Stomach (tissue), 8 donors: ENCODE measurements at regions not wholly inside any gene's neighbourhood (a gene's known extent, or its start where the extent isn't known, plus 50 kb on each side); places are given as distances from the start of the nearest gene placed in this dataset.

Experiments used
- DNase-seq, 2 donors: peaks; one replicate each; pipeline versions ENCODE4 v3.0.0 to v3.0.0-alpha.2; 2013 to 2019
- H3K27ac ChIP-seq, 5 donors: fragments of 200-600 bp in 4 of 5; sonication (generic) in 4 of 5; one replicate each; pipeline ENCODE4 v1.5.1; 2013 to 2019; ENCODE audit warnings: mild to moderate bottlenecking in 1 of 5, moderate library complexity in 1 of 5
- H3K27me3 ChIP-seq, 3 donors: fragments of 200-600 bp; sonication (generic); one replicate each; pipeline ENCODE4 v1.5.1; 2017 to 2019; ENCODE audit warnings: mixed run types in 1 of 3
- H3K36me3 ChIP-seq, 4 donors: fragments of 200-600 bp; sonication (generic); 1 replicate in 3 of 4; 2 replicates in 1 of 4; pipeline ENCODE4 v1.5.1; 2016 to 2019
- H3K4me1 ChIP-seq, 4 donors: fragments of 200-600 bp; sonication (generic); one replicate each; pipeline ENCODE4 v1.5.1; 2016 to 2019
- H3K4me3 ChIP-seq, 4 donors: fragments of 200-600 bp; sonication (generic) in 3 of 4; one replicate each; pipeline ENCODE4 v1.5.1; 2016 to 2019; ENCODE audit warnings: mild to moderate bottlenecking in 1 of 4
- H3K9me3 ChIP-seq, 4 donors: fragments of 200-600 bp; sonication (generic); one replicate each; pipeline ENCODE4 v1.5.1; 2016 to 2019
- EP300 ChIP-seq: sonication (generic); formaldehyde crosslinking; IDR thresholded peaks from one replicate; pipeline ENCODE4 v1.6.1; 2017; ENCODE audit warnings: antibody characterized with exemption
- POLR2A ChIP-seq, 4 donors: fragments of 450-650 bp; IDR thresholded peaks; one replicate each; pipeline ENCODE4 v1.6.1; 2016; ENCODE audit warnings: antibody characterized with exemption in 4 of 4, control low read depth in 2 of 4, mild to moderate bottlenecking in 1 of 4, moderate library complexity in 1 of 4
- POLR2AphosphoS5 ChIP-seq, 3 donors: sonication (generic); formaldehyde crosslinking; IDR thresholded peaks; one replicate each; pipeline ENCODE4 v1.6.1; 2016; ENCODE audit warnings: antibody characterized with exemption in 3 of 3
- WGBS, 5 donors: extraction: QIAGEN DNeasy Blood & Tissue Kit in 3 of 5; methylation state at CpG; one replicate each; pipeline versions ENCODE4 v1.1.5 to v1.1.7; 2013 to 2018; 5-methylcytosine and 5-hydroxymethylcytosine counted together
- intact Hi-C: fragments of 100-400 bp; cut with DNase I; formaldehyde crosslinking; loops from one replicate; pipeline ENCODE4 v1.15.1; 2023; ENCODE audit warnings: low total_unique reads
- TF ChIP-seq, protein P1 (sequence below), 7 experiments: fragments of 450-650 bp in 4 of 7; fragments of 200-600 bp in 3 of 7; sonication (generic) in 3 of 7; IDR thresholded peaks; one replicate each; pipeline ENCODE4 v1.5.1; 2016 to 2019; ENCODE audit warnings: antibody characterized with exemption in 7 of 7, control low read depth in 2 of 7, mild to moderate bottlenecking in 1 of 7
- donor health status: healthy with polysubstance abuse.
- donor health status: Bipolar disorder and iron deficiency.
- donor health status: healthy.

GRCh38 chr2:20928617-20929016 is 105.7 kb upstream of the LDAH start:
- no peak for TF ChIP-seq POLR2AphosphoS5 (IDR thresholded peaks at IDR 0.05)
- TF ChIP-seq, protein P1, sequence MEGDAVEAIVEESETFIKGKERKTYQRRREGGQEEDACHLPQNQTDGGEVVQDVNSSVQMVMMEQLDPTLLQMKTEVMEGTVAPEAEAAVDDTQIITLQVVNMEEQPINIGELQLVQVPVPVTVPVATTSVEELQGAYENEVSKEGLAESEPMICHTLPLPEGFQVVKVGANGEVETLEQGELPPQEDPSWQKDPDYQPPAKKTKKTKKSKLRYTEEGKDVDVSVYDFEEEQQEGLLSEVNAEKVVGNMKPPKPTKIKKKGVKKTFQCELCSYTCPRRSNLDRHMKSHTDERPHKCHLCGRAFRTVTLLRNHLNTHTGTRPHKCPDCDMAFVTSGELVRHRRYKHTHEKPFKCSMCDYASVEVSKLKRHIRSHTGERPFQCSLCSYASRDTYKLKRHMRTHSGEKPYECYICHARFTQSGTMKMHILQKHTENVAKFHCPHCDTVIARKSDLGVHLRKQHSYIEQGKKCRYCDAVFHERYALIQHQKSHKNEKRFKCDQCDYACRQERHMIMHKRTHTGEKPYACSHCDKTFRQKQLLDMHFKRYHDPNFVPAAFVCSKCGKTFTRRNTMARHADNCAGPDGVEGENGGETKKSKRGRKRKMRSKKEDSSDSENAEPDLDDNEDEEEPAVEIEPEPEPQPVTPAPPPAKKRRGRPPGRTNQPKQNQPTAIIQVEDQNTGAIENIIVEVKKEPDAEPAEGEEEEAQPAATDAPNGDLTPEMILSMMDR (IDR thresholded peaks at IDR 0.05) = no peak
- TF ChIP-seq POLR2A (IDR thresholded peaks at IDR 0.05) = no peak
- TF ChIP-seq EP300 = no peak
- DNase-seq = no peak
- no peaks in the 10 kb centered on the region for H3K36me3 ChIP-seq
- peaks cover 0 to 11% (median 8%) of the 10 kb centered on the region in 4 donors for H3K9me3 ChIP-seq
- H3K4me1 ChIP-seq = peaks cover 0 to 10% (median 0%) of the 10 kb centered on the region in 4 donors
- WGBS, 5 donors = 63 to 85% (median 73%) methylated on average over 3 of the region's 3 CpGs
- intact Hi-C loops = no loop called here
- no peak overlapping the region for H3K4me3 ChIP-seq
- H3K27ac ChIP-seq = no peak overlapping the region
- peaks cover 0 to 6% (median 0%) of the 10 kb centered on the region in 3 donors for H3K27me3 ChIP-seq

GRCh38 chr2:20925265-20925889 is 102.5 kb upstream of the LDAH start:
- Histone ChIP-seq H3K27me3 (peaks cover 0 to 6% (median 0%) of the 10 kb centered on the region in 3 donors), H3K36me3 (no peaks in the 10 kb centered on the region), H3K9me3 (peaks cover 0 to 11% (median 8%) of the 10 kb centered on the region in 4 donors), H3K4me1 (no peaks in the 10 kb centered on the region), H3K27ac (no peak overlapping the region), H3K4me3 (no peak overlapping the region)
- DNase-seq = peak in 1 of 2 donors; percentile 49
- WGBS, 5 donors = 68 to 81% (median 78%) methylated on average over 5 of the region's 5 CpGs
- no peak for TF ChIP-seq EP300
- TF ChIP-seq POLR2AphosphoS5 (IDR thresholded peaks at IDR 0.05) = no peak
- no peak for TF ChIP-seq POLR2A (IDR thresholded peaks at IDR 0.05)
- TF ChIP-seq, protein P1 (IDR thresholded peaks at IDR 0.05) = no peak
- intact Hi-C loops = no loop called here

- no peak for DNase-seq
- intact Hi-C loops = no loop called here
- no peak for TF ChIP-seq POLR2A (IDR thresholded peaks at IDR 0.05)
- TF ChIP-seq POLR2AphosphoS5 (IDR thresholded peaks at IDR 0.05) = no peak
- TF ChIP-seq EP300 = no peak
- TF ChIP-seq, protein P1 (IDR thresholded peaks at IDR 0.05) = no peak
- H3K4me3 ChIP-seq = no peak overlapping the region
- 63 to 72% (median 69%) methylated on average over 8 of the region's 8 CpGs for WGBS, 5 donors
- no peak overlapping the region for H3K27ac ChIP-seq
- H3K9me3 ChIP-seq = no peaks in the 10 kb centered on the region
- peaks cover 0 to 9% (median 0%) of the 10 kb centered on the region in 3 donors for H3K27me3 ChIP-seq
- H3K36me3 ChIP-seq = no peaks in the 10 kb centered on the region
- H3K4me1 ChIP-seq = peaks cover 0 to 16% (median 7%) of the 10 kb centered on the region in 4 donors
Observed at GRCh38 chr2:20919297-20919800, 96.4 kb upstream of the LDAH start.

DNA sequence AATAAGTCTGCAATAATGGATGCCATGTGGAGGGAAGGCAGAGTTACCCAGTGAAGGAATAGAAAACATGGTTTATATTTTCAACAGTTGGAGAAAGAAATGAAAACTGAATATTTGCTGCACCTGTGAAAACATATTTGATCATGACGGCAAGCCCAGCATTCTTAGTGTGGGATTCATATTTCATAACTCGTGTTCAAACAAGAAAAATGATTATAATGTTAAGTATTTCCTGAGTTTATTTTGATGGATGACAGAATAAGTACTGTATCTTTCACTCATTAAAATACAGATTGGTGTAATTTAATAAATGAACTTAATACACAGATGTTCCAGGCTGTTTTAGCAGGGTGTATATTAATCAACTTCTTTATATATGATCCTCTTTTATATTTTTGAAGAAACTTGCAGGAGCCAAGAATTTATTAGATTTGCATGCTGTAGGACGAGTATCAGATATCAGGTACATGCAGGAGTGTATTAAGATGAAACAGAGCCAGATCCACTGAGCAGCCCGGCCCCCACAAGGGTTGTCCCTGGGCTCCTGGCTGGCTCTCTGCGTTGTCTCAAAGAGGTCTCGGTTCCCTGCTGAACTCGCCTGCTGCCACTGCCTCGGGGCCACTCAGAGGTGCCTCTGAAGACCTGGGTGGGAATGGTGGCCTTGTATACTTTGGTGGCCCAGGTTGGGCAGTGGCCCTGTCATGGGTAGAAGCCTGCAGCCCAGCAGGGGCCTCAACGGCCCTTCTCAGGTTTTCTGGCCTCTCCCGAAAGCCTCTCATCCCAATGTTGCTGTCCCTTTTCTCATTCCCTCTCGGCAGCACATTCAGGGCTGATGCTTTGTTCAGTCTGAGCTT is 95.0 kb upstream of the LDAH start:
- TF ChIP-seq EP300 = no peak
- TF ChIP-seq POLR2A (IDR thresholded peaks at IDR 0.05) = no peak
- TF ChIP-seq, protein P1 (IDR thresholded peaks at IDR 0.05) = no peak
- TF ChIP-seq POLR2AphosphoS5 (IDR thresholded peaks at IDR 0.05) = no peak
- Histone ChIP-seq H3K4me3 (no peak overlapping the region), H3K27ac (no peak overlapping the region), H3K4me1 (peaks cover 0 to 16% (median 7%) of the 10 kb centered on the region in 4 donors), H3K9me3 (no peaks in the 10 kb centered on the region), H3K27me3 (peaks cover 0 to 15% (median 0%) of the 10 kb centered on the region in 3 donors), H3K36me3 (no peaks in the 10 kb centered on the region)
- intact Hi-C loops = no loop called here
- 60 to 70% (median 67%) methylated on average over 10 to 11 of the region's 11 CpGs for WGBS, 5 donors
- DNase-seq = no peak
